HG03039 (cell line): ENCODE measurements at regions not wholly inside any gene's neighbourhood (a gene's known extent, or its start where the extent isn't known, plus 50 kb on each side); places are given as distances from the start of the nearest gene placed in this dataset.

Experiments used
- ATAC-seq: cut with Tn5 transposase; IDR thresholded peaks from one replicate; pipeline ENCODE4 v1.9.1; 2021; ENCODE audit warnings: mild to moderate bottlenecking, moderate library complexity; ENCODE audit not compliant: unreplicated experiment

DNA sequence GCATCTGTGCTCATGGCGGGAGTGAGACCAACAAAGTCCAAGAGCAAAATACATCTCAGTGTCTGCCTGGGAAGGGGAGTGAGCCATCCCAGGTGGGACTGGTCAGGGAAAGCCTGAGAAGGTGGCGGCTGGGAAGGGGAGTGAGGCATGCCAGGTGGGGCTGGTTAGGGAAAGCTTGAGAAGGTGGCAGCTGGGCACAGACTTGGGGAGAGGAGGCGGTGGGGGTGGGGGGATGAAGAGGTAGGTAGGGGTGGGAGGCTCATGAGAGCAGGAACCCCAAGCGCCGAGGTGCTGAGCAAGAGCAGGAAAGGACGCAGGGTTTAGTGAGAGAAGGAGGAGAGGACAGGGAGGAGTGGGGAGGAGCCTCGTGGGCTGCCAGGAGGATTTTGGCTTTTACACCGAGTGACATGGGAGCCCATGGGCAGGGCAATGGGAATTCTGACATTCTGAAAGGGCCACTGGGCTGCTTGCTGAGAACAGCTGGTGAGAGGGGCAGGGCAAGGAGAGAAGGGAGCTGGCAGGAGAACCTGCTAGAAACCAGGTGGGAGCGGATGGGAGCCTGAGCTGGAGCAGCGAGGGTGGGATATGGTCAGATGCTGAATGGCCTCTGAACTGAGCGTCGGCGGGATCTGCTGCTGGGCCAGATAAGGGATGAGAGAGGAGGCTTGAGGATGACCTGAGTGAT lies 256.1 kb upstream of the RPL38 start:
- no peak for ATAC-seq

DNA sequence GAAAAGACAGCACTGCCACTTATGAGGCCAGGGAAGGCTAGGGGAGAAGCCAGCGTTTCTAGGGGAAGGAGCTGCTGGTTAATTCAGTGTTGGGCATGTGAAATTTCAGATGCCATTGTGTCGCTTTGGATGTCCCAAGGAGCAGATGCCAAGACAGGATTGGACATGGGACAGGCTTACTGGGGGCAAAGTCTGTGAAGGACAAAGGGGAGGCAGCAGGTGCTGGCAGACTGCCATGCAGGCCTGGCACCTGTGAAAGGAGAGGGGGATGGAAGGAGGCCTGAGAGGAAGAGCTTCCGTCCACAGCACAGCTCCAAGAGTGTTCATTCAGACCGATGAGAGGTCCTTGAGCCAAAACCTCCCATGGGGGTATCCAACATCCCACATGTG lies 255.5 kb upstream of the RPL38 start:
- no peak for ATAC-seq

GRCh38 chr17:73949903-73950592 lies 253.4 kb upstream of the RPL38 start:
- no peak for ATAC-seq

GRCh38 chr17:73950593-73950914 lies 252.9 kb upstream of the RPL38 start:
- no peak for ATAC-seq

- no peak for ATAC-seq
These were observed 251.4 kb upstream of the RPL38 start for GRCh38 chr17:73952082-73952479.

DNA sequence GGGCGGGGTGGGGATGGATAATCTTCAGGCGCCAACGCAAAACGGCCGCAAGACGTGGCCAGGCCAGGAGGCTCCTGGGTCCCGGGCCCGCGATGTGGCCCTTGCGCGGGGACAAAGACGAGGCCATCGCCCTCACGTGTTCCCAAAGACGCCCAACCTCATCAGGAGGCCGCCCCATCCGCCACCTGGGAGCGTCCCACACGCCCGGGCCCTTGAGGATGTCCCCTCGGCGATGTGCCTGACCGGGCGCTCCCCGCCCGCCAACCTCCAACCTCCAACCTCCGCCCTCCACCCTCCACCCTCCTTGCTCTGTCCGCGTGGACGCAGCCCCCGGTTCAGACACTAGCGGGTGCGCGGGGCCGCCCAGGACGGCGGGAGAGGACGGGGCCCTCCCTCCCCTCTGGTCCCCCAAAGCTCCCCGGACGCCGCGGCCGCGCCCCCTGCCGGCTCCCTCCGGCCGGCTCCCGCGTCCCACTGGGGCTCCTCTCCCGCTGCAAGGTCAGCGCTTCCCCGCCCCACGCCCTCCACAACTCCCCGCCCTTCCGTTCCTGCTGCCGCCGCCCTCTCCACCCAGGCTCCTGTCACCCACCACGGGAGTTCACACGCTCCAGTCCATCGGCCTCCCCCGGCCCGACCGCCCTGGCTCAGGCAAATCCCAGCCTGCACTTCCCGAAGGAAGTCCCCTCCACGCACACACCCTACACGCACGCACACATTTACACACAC lies 250.8 kb upstream of the RPL38 start:
- no peak for ATAC-seq

- ATAC-seq: no peak
These were observed 250.1 kb upstream of the RPL38 start for GRCh38 chr17:73953206-73954033.

GRCh38 chr17:73954951-73955350 lies 248.5 kb upstream of the RPL38 start:
- ATAC-seq: no peak

DNA sequence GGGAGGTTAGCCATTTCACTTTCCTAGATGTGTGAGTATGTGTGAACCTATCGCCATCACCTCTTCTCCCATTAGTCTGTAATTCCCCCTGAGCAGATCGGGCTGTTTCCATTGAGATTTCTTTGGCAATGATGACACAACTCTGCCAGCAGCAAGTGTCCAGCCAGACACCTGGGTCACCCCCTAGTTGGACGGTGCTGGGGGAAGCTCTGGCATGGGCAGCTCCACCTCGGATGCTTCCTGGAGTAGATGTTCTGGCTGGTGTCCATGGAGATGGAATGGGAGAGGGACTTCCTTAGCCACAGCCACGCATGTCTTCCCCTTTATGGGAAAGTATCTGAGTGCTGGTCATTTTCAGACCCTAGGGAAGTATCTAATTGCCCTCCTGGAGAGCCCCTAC lies 247.9 kb upstream of the RPL38 start:
- no peak for ATAC-seq

- no peak for ATAC-seq
These were observed 247.3 kb upstream of the RPL38 start for GRCh38 chr17:73956169-73956568.

DNA sequence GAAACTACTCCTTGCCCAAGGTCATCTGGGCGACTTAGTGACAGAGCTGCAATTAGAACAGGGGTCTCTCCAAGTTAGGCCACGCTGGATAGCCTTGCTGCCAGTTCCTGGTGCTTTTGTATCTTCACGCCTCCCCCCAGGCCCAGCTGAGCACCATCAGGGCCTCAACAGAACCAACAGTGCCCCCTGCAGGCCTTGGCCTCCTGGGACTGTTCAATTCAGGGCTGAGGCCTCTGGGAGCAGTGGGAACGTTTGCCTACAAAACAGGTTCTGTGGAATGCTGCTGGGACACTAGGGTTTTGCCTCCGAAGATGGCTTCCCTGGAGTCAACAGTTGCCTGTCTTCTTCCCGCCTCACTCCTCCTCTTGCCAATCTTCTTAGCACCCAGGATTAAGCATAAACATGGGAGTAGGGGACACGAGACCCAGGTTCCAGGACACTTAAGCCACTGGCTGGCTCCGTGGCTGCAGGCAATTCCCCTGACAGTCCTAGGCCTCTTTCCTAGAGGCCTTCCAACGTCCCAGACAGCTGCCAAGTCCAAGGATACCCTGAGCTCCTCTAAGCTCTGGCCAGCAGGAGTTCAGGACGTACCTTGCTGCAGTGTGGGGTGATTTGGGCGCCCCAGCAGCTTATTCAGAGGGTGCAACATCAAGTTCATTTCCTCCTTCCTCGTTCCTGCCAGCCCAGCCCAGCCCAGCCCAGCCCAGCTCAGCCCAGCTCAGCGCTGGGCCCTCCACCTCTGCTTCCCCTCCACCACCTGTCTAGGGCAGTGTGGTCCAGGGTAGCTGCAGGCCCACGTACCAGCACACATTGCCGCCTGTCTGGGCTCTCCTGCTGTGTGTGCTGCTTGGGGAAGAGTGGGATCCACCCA lies 246.6 kb upstream of the RPL38 start:
- no peak for ATAC-seq

DNA sequence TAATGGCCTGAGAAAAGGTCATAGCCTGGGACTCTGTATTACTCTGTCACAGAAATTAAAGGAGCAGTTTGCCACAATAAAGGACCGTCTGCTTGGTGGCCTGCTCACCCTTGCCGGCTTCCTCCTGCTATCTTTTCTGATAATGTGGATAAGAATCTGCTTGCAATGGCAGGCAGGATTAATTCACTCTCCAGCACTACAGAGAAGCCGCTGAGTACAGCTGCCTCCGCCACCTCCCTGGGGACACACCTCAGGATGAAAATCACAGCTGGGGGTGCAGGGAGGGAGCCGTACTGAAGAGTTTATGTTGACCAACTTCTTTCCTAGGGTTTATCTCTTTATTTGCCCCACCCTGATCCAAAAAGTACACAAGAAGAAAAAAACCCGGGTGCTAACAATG lies 245.9 kb upstream of the RPL38 start:
- no peak for ATAC-seq

DNA sequence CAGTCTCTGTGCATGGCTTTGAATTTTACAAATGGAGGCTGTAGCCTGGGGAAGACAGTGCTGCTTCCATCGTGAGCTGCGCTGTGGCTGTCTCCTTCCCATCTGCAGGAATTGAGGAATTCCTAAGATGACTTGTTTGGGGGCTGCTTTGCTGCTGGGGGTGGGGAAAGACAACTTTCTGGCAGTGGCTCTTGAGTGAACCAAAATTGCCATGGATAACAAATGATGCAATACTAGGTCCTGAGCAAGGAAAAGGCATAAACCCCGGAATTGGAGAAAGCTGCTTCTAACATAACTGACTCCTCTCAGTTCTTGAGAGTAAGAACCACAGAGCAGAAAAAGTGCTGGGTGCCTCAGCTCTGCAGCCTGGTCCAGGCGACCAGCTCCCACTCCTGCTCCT lies 245.0 kb upstream of the RPL38 start:
- ATAC-seq: no peak

DNA sequence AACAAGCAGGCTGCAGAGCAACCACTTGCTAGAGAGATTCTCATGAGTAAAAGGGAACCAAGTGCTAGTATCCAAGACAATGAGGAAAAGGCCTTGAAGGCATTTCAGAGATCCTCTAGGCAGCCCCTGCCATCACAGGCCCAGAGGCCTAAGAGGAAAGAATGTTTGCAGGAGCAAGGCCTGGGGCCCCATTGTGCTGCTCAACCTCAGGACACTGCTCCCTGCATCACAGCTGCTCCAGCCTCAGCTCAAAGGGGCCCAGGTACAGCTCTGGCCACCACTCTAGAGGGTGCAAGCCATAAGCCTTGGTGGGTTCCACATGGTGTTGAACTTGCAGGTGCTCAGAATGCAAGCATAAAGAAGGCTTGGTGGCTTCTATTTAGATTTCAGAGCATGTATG lies 243.0 kb upstream of the RPL38 start:
- ATAC-seq: no peak

GRCh38 chr17:73962308-73962707 lies 241.2 kb upstream of the RPL38 start:
- no peak for ATAC-seq

GRCh38 chr17:73968680-73969079 lies 234.8 kb upstream of the RPL38 start:
- no peak for ATAC-seq

DNA sequence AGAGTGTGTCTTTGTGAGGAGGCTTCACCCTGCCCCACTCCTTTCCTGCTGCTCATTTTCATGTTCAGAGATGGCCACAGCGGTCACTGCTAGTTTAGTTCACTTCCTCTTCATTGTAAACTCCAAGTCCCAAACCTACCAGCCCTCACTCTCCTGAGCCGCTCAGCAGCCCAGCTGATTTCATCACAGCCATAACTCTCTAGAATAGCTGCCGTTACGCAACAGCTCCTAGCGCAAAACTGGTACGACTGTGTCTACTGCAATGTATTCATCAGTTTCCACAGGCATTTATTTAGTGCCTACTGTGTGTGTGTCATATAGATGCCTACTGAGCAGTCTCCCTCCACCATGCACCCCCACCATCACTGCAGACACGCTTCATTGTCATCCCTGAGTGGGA lies 233.5 kb upstream of the RPL38 start:
- ATAC-seq: no peak

DNA sequence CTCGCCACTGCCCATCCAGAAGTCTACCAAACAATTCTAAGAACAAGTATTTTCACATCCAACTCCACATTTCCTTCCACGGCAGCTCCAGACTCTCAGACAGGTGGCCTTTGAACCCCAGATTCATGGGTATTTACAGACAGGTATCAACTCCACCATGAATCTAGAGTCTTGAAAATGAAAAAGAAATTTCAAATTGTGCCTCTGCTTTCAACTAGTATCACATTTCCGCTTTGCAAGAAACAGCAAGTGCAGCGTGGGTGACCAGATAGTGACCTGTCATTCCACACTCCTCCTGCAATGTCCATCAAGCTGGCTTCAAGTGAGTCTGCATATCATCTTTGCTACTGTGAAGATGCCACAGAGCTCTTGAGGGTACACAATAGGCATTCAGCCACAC lies 232.4 kb upstream of the RPL38 start:
- ATAC-seq: no peak

DNA sequence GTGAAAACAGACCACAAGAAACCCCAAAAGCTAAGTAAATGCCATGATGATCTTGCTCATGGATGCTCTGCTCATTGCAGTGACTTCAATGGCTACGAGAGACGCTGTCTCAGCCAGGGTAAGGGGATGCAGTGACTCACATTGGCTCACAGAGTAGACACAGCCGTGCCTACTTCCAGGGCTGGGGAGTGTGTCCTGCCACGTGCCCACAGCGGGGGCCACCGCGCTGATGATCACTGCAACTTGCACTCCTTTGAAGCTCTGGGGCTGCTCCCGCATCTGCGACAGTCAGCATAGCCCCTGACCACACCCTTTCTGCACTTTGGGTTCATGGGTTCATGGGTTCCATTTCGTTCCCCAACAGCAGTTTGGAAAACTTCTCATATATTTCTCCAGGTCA lies 231.4 kb upstream of the RPL38 start:
- ATAC-seq: no peak

GRCh38 chr17:73972901-73973300 lies 230.6 kb upstream of the RPL38 start:
- no peak for ATAC-seq
